ENCODE measurements at regions not wholly inside any gene's neighbourhood (a gene's known extent, or its start where the extent isn't known, plus 50 kb on each side); places are given as distances from the start of the nearest gene placed in this dataset.

DNA sequence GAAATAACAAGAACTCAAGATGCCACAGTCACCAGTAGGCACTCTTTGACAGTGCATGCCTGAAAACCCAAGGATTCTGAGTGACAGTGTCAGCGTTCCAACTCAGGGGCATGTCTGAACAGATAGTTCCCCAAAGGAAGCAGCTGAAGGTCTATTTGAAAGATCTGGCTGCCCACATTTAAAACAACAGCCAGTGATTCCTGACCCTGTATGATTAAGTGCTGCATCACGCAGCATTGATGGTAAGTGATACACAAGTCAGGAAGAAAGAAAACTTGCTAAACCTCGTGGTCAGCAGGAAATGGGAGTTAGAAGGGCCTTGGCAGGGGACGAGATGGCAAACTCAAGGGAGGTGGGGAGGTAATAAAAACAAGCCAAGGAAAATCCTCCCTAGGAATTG, 1013.1 kb downstream of the TYW1 start:
- TF ChIP-seq, protein P1, sequence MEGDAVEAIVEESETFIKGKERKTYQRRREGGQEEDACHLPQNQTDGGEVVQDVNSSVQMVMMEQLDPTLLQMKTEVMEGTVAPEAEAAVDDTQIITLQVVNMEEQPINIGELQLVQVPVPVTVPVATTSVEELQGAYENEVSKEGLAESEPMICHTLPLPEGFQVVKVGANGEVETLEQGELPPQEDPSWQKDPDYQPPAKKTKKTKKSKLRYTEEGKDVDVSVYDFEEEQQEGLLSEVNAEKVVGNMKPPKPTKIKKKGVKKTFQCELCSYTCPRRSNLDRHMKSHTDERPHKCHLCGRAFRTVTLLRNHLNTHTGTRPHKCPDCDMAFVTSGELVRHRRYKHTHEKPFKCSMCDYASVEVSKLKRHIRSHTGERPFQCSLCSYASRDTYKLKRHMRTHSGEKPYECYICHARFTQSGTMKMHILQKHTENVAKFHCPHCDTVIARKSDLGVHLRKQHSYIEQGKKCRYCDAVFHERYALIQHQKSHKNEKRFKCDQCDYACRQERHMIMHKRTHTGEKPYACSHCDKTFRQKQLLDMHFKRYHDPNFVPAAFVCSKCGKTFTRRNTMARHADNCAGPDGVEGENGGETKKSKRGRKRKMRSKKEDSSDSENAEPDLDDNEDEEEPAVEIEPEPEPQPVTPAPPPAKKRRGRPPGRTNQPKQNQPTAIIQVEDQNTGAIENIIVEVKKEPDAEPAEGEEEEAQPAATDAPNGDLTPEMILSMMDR (IDR thresholded peaks at IDR 0.05; ENCODE audit: low read length) = no peak
- TF ChIP-seq EZH2phosphoT487 (IDR thresholded peaks at IDR 0.05; ENCODE audit: low read length) = no peak
